SK-N-SH (cell line): ENCODE measurements at regions not wholly inside any gene's neighbourhood (a gene's known extent, or its start where the extent isn't known, plus 50 kb on each side); places are given as distances from the start of the nearest gene placed in this dataset.

Experiments
- CTCF ChIA-PET: fragments of 300-600, 350-600 bp; formaldehyde crosslinking; extraction: SDS; loops from one replicate; lab custom pipeline; 2021; lab: Yijun Ruan, JAX
- POLR2A ChIA-PET: fragments of 350-600 bp; sonication (Branson Sonifier 250); formaldehyde crosslinking; extraction: SDS; loops from one replicate; lab custom pipeline; 2020; ENCODE audit warnings: antibody characterized with exemption, inconsistent platforms; lab: Yijun Ruan, JAX
- DNase-seq: peaks from one replicate; pipeline ENCODE4 v3.0.0; 2012
- H2AFZ ChIP-seq: fragments of 200-600 bp; sonication (generic); 2 replicates; pipeline ENCODE4 v1.8.1; 2016; ENCODE audit warnings: antibody characterized with exemption, mild to moderate bottlenecking, low read depth
- H3F3A ChIP-seq: fragments of 200-600 bp; sonication (generic); replicated peaks from 2 replicates; pipeline ENCODE3; 2016; ENCODE audit warnings: antibody characterized with exemption, mild to moderate bottlenecking; ENCODE audit not compliant: insufficient read depth
- H3K27ac ChIP-seq, 2 experiments: fragments of 200-500 bp in 1 of 2; fragments of 200-600 bp in 1 of 2; sonication (Bioruptor generic) in 1 of 2; sonication (generic), shearing (Covaris generic) in 1 of 2; 2 replicates each; pipeline versions ENCODE4 v1.5.1 to v1.6.1; 2014 to 2016; ENCODE audit warnings: low read depth in 2 of 2, inconsistent platforms in 1 of 2, low read length in 1 of 2, mild to moderate bottlenecking in 1 of 2, mixed read lengths in 1 of 2
- H3K27me3 ChIP-seq: fragments of 200-600 bp; sonication (generic), shearing (Covaris generic); 2 replicates; pipeline ENCODE4 v1.6.1; 2016; ENCODE audit warnings: mixed run types; ENCODE audit not compliant: insufficient read depth
- H3K36me3 ChIP-seq, 2 experiments: fragments of 200-500 bp in 1 of 2; fragments of 200-600 bp in 1 of 2; sonication (Bioruptor generic) in 1 of 2; sonication (generic) in 1 of 2; replicated peaks in 1 of 2; 2 replicates each; pipeline versions ENCODE3 to v1.5.1; 2014 to 2016; ENCODE audit warnings: low read length in 1 of 2, mild to moderate bottlenecking in 1 of 2; ENCODE audit not compliant: insufficient read depth in 2 of 2, control insufficient read depth in 1 of 2
- H3K4me1 ChIP-seq, 2 experiments: fragments of 200-500 bp in 1 of 2; fragments of 200-600 bp in 1 of 2; sonication (Bioruptor generic) in 1 of 2; sonication (generic), shearing (Covaris generic) in 1 of 2; 2 replicates each; pipeline versions ENCODE4 v1.5.1 to v1.6.1; 2014 to 2016; ENCODE audit warnings: low read depth in 1 of 2, low read length in 1 of 2, mixed run types in 1 of 2; ENCODE audit not compliant: insufficient read depth in 2 of 2, control insufficient read depth in 1 of 2
- H3K4me2 ChIP-seq: fragments of 200-600 bp; sonication (generic), shearing (Covaris generic); 2 replicates; pipeline ENCODE4 v1.6.1; 2017; ENCODE audit warnings: mixed run types
- H3K4me3 ChIP-seq, 2 experiments: fragments of 200-500 bp in 1 of 2; fragments of 200-600 bp in 1 of 2; sonication (Bioruptor generic) in 1 of 2; sonication (generic), shearing (Covaris generic) in 1 of 2; 2 replicates each; pipeline versions ENCODE4 v1.5.1 to v1.8.1; 2014 to 2016; ENCODE audit warnings: low read depth in 2 of 2, inconsistent platforms in 1 of 2, low read length in 1 of 2, mild to moderate bottlenecking in 1 of 2, mixed read lengths in 1 of 2, moderate library complexity in 1 of 2
- H3K79me2 ChIP-seq: fragments of 200-600 bp; sonication (generic); 2 replicates; pipeline ENCODE4 v1.8.1; 2017; ENCODE audit warnings: mild to moderate bottlenecking; ENCODE audit not compliant: insufficient read depth
- H3K9ac ChIP-seq: fragments of 200-600 bp; sonication (generic); 2 replicates; pipeline ENCODE4 v1.6.1; 2017; ENCODE audit warnings: mixed run types
- H3K9me2 ChIP-seq: fragments of 200-600 bp; sonication (generic); 2 replicates; pipeline ENCODE4 v1.6.1; 2017; ENCODE audit warnings: mixed run types
- H3K9me3 ChIP-seq: fragments of 200-600 bp; sonication (generic); 2 replicates; pipeline ENCODE4 v1.6.1; 2017; ENCODE audit warnings: mixed run types, mild to moderate bottlenecking, moderate library complexity
- H4K20me1 ChIP-seq: fragments of 200-600 bp; sonication (generic); 2 replicates; pipeline ENCODE4 v1.6.1; 2017; ENCODE audit warnings: mild to moderate bottlenecking, mixed run types; ENCODE audit not compliant: insufficient read depth
- EZH2phosphoT487 ChIP-seq: fragments of 200-600 bp; sonication (generic); IDR thresholded peaks from 2 replicates; pipeline ENCODE4 v1.6.1; 2017; ENCODE audit warnings: low read depth, mixed run types, mild to moderate bottlenecking, antibody characterized with exemption, moderate library complexity, borderline replicate concordance
- FOSL2 ChIP-seq: IDR thresholded peaks from 2 replicates; pipeline ENCODE4 v1.4.0; 2012; ENCODE audit warnings: low read depth, mild to moderate bottlenecking, moderate library complexity, borderline replicate concordance
- GABPA ChIP-seq: IDR thresholded peaks from 2 replicates; pipeline ENCODE4 v1.4.0; 2012; ENCODE audit warnings: low read depth, mild to moderate bottlenecking
- JUND ChIP-seq: IDR thresholded peaks from 2 replicates; pipeline ENCODE4 v1.4.0; 2012
- MEF2A ChIP-seq: IDR thresholded peaks from 2 replicates; pipeline ENCODE4 v1.4.0; 2012; ENCODE audit warnings: low read depth, borderline replicate concordance
- POLR2AphosphoS5 ChIP-seq: IDR thresholded peaks from 2 replicates; pipeline ENCODE4 v1.6.1; 2012; ENCODE audit warnings: low read depth, low read length
- RAD21 ChIP-seq: IDR thresholded peaks from 2 replicates; pipeline ENCODE4 v1.6.1; 2012; ENCODE audit warnings: mild to moderate bottlenecking, low read length
- RFX5 ChIP-seq: IDR thresholded peaks from 2 replicates; pipeline ENCODE4 v1.6.1; 2012; ENCODE audit warnings: mild to moderate bottlenecking, improper control_type of control experiment, low read length
- TAF1 ChIP-seq: IDR thresholded peaks from 2 replicates; pipeline ENCODE4 v1.6.1; 2012; ENCODE audit warnings: low read depth, mild to moderate bottlenecking, low read length, moderate library complexity, borderline replicate concordance
- TCF12 ChIP-seq: IDR thresholded peaks from 2 replicates; pipeline ENCODE4 v1.4.0; 2012
- WGBS: methylation state at CpG from one replicate; pipeline ENCODE4 v1.1.6; 2017; ENCODE audit warnings: low lambda C conversion rate; 5-methylcytosine and 5-hydroxymethylcytosine counted together
- TF ChIP-seq, protein P1 (sequence below): fragments of 200-600 bp; sonication (generic); IDR thresholded peaks from 2 replicates; pipeline ENCODE4 v1.6.1; 2017; ENCODE audit warnings: antibody characterized with exemption, mild to moderate bottlenecking, moderate library complexity
- TF ChIP-seq, protein P2 (sequence below): IDR thresholded peaks from 2 replicates; pipeline ENCODE4 v1.6.1; 2012; ENCODE audit warnings: mild to moderate bottlenecking, low read depth, low read length, moderate library complexity
- TF ChIP-seq, protein P3 (sequence below): IDR thresholded peaks from 2 replicates; pipeline ENCODE4 v1.4.0; 2012; ENCODE audit warnings: low read depth, borderline replicate concordance

DNA sequence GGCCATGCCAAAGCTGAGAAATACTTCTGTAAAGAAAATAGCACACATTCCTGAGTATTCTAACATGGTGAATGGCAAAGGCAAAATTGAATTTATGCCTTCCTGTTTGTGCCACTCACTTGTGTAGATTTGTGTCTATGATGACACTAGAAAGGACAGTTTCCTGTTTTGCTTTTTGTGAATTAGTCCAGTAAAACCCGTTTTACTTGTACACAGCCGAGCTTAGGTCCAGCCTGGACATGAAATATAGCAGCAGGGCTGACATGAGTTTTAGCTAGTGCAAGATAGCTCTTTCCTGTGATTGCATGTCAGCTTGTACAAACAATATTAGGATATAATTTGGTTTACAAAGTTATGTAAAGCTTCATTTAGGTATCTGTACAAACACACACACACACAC is 1891.7 kb upstream of the WWC1 start:
- ChIA-PET POLR2A (no interaction called here), CTCF (no interaction called here)
- Histone ChIP-seq H3K9ac (no peak overlapping the region), H3K9me2 (no peaks in the 10 kb centered on the region), H3K9me3 (no peaks in the 10 kb centered on the region), H3K79me2 (no peaks in the 10 kb centered on the region), H3K36me3 (no peaks in the 10 kb centered on the region), H3K27me3 (no peaks in the 10 kb centered on the region), H3K4me2 (no peak overlapping the region), H2AFZ (no peak overlapping the region), H3K27ac (no peak overlapping the region), H3F3A (no peaks in the 10 kb centered on the region), H3K4me1 (peaks cover 0 to 2% of the 10 kb centered on the region in 2 experiments; a peak in 1 of 4 replicates), H3K4me3 (no peak overlapping the region), H4K20me1 (no peaks in the 10 kb centered on the region)
- no peak for DNase-seq
- WGBS = 23% methylated on average over 2 of the region's 2 CpGs
- TF ChIP-seq, protein P1, sequence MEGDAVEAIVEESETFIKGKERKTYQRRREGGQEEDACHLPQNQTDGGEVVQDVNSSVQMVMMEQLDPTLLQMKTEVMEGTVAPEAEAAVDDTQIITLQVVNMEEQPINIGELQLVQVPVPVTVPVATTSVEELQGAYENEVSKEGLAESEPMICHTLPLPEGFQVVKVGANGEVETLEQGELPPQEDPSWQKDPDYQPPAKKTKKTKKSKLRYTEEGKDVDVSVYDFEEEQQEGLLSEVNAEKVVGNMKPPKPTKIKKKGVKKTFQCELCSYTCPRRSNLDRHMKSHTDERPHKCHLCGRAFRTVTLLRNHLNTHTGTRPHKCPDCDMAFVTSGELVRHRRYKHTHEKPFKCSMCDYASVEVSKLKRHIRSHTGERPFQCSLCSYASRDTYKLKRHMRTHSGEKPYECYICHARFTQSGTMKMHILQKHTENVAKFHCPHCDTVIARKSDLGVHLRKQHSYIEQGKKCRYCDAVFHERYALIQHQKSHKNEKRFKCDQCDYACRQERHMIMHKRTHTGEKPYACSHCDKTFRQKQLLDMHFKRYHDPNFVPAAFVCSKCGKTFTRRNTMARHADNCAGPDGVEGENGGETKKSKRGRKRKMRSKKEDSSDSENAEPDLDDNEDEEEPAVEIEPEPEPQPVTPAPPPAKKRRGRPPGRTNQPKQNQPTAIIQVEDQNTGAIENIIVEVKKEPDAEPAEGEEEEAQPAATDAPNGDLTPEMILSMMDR = no peak
- TF ChIP-seq, protein P2, sequence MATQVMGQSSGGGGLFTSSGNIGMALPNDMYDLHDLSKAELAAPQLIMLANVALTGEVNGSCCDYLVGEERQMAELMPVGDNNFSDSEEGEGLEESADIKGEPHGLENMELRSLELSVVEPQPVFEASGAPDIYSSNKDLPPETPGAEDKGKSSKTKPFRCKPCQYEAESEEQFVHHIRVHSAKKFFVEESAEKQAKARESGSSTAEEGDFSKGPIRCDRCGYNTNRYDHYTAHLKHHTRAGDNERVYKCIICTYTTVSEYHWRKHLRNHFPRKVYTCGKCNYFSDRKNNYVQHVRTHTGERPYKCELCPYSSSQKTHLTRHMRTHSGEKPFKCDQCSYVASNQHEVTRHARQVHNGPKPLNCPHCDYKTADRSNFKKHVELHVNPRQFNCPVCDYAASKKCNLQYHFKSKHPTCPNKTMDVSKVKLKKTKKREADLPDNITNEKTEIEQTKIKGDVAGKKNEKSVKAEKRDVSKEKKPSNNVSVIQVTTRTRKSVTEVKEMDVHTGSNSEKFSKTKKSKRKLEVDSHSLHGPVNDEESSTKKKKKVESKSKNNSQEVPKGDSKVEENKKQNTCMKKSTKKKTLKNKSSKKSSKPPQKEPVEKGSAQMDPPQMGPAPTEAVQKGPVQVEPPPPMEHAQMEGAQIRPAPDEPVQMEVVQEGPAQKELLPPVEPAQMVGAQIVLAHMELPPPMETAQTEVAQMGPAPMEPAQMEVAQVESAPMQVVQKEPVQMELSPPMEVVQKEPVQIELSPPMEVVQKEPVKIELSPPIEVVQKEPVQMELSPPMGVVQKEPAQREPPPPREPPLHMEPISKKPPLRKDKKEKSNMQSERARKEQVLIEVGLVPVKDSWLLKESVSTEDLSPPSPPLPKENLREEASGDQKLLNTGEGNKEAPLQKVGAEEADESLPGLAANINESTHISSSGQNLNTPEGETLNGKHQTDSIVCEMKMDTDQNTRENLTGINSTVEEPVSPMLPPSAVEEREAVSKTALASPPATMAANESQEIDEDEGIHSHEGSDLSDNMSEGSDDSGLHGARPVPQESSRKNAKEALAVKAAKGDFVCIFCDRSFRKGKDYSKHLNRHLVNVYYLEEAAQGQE = no peak
- TF ChIP-seq EZH2phosphoT487 (no peak), TAF1 (no peak), MEF2A (no peak), GABPA (no peak), RAD21 (no peak), POLR2AphosphoS5 (no peak), JUND (no peak), FOSL2 (no peak), RFX5 (no peak), TCF12 (no peak)
- TF ChIP-seq, protein P3, sequence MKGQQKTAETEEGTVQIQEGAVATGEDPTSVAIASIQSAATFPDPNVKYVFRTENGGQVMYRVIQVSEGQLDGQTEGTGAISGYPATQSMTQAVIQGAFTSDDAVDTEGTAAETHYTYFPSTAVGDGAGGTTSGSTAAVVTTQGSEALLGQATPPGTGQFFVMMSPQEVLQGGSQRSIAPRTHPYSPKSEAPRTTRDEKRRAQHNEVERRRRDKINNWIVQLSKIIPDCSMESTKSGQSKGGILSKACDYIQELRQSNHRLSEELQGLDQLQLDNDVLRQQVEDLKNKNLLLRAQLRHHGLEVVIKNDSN = no peak
